Testis (tissue), 2 donors: ENCODE measurements at regions not wholly inside any gene's neighbourhood (a gene's known extent, or its start where the extent isn't known, plus 50 kb on each side); places are given as distances from the start of the nearest gene placed in this dataset.
"Not testable (repeated sequence)": the region's sequence is repeated elsewhere in the genome, so short reads cannot be mapped to it uniquely, and the experiment has no call there.

Experiments
- CTCF ChIP-seq, 3 experiments: fragments of 450-650 bp in 2 of 3; fragments of 200-600 bp in 1 of 3; sonication (generic) in 1 of 3; IDR thresholded peaks; one replicate each; pipeline ENCODE4 v1.5.1; 2016 to 2019; ENCODE audit warnings: antibody characterized with exemption in 3 of 3, mild to moderate bottlenecking in 2 of 3, moderate library complexity in 1 of 3
- POLR2A ChIP-seq: fragments of 450-650 bp; IDR thresholded peaks from one replicate; pipeline ENCODE4 v1.6.1; 2017; ENCODE audit warnings: antibody characterized with exemption, mild to moderate bottlenecking, moderate library complexity

GRCh38 chr17:46414559-46414958, 53.0 kb upstream of the ARL17B start:
- TF ChIP-seq CTCF (IDR thresholded peaks at IDR 0.05); POLR2A: not testable (repeated sequence)
